HEK293 (cell line): ENCODE measurements at regions not wholly inside any gene's neighbourhood (a gene's known extent, or its start where the extent isn't known, plus 50 kb on each side); places are given as distances from the start of the nearest gene placed in this dataset.

Experiments used
- AEBP2 ChIP-seq: fragments of 450-650 bp; formaldehyde crosslinking; IDR thresholded peaks from 2 replicates; pipeline ENCODE4 v1.5.1; 2016; ENCODE audit warnings: missing biosample characterization, missing genetic modification characterization, borderline replicate concordance
- CTCF ChIP-seq: fragments of 450-650 bp; formaldehyde crosslinking; IDR thresholded peaks from 2 replicates; pipeline ENCODE4 v1.5.1; 2016; ENCODE audit warnings: missing biosample characterization, missing genetic modification characterization
- GLI4 ChIP-seq: fragments of 450-650 bp; formaldehyde crosslinking; IDR thresholded peaks from 2 replicates; pipeline ENCODE4 v1.5.1; 2016; ENCODE audit warnings: missing biosample characterization, missing genetic modification characterization
- INSM2 ChIP-seq: fragments of 450-650 bp; formaldehyde crosslinking; IDR thresholded peaks from 2 replicates; pipeline ENCODE4 v1.5.1; 2016; ENCODE audit warnings: missing biosample characterization, missing genetic modification characterization
- KLF10 ChIP-seq: fragments of 450-650 bp; IDR thresholded peaks from 2 replicates; pipeline ENCODE4 v1.5.1; 2018; ENCODE audit warnings: missing biosample characterization, mild to moderate bottlenecking, missing genetic modification characterization
- MYNN ChIP-seq: fragments of 450-650 bp; formaldehyde crosslinking; IDR thresholded peaks from 2 replicates; pipeline ENCODE4 v1.5.1; 2016; ENCODE audit warnings: missing biosample characterization, missing genetic modification characterization, borderline replicate concordance
- REST ChIP-seq: fragments of 450-650 bp; formaldehyde crosslinking; IDR thresholded peaks from 2 replicates; pipeline ENCODE4 v1.5.1; 2016; ENCODE audit warnings: missing biosample characterization, missing genetic modification characterization
- ZBTB26 ChIP-seq: fragments of 450-650 bp; formaldehyde crosslinking; optimal IDR thresholded peaks from 2 replicates; pipeline ENCODE3; 2016; ENCODE audit warnings: missing biosample characterization, mild to moderate bottlenecking, missing genetic modification characterization
- ZNF133 ChIP-seq: fragments of 450-650 bp; formaldehyde crosslinking; IDR thresholded peaks from 2 replicates; pipeline ENCODE4 v1.5.1; 2016; ENCODE audit warnings: missing biosample characterization, missing genetic modification characterization
- ZNF548 ChIP-seq: fragments of 450-650 bp; formaldehyde crosslinking; IDR thresholded peaks from 2 replicates; pipeline ENCODE4 v1.5.1; 2016; ENCODE audit warnings: missing biosample characterization, missing genetic modification characterization
- ZNF768 ChIP-seq: fragments of 450-650 bp; formaldehyde crosslinking; IDR thresholded peaks from 2 replicates; pipeline ENCODE4 v1.5.1; 2018; ENCODE audit warnings: missing biosample characterization, mild to moderate bottlenecking, missing genetic modification characterization
- ZNF830 ChIP-seq: fragments of 450-650 bp; IDR thresholded peaks from 2 replicates; pipeline ENCODE4 v1.5.0; 2018; ENCODE audit warnings: missing biosample characterization, missing genetic modification characterization, low read depth, mild to moderate bottlenecking, moderate library complexity

GRCh38 chr15:72865486-72865885 is 81.9 kb upstream of the ADPGK start:
- no peak for TF ChIP-seq ZNF830 (tag by site-specific recombination)
- no peak for TF ChIP-seq CTCF
- no peak for TF ChIP-seq REST
- no peak for TF ChIP-seq GLI4 (tag by site-specific recombination)
- TF ChIP-seq ZNF768 (tag by site-specific recombination): no peak
- no peak for TF ChIP-seq ZBTB26 (tag by site-specific recombination)
- TF ChIP-seq ZNF133 (tag by site-specific recombination): no peak
- TF ChIP-seq ZNF548 (tag by site-specific recombination): no peak
- no peak for TF ChIP-seq KLF10 (tag by site-specific recombination)
- TF ChIP-seq AEBP2 (tag by site-specific recombination): no peak
- no peak for TF ChIP-seq MYNN (tag by site-specific recombination)
- no peak for TF ChIP-seq INSM2 (tag by site-specific recombination)
